GM23338 (cell line): ENCODE measurements at regions not wholly inside any gene's neighbourhood (a gene's known extent, or its start where the extent isn't known, plus 50 kb on each side); places are given as distances from the start of the nearest gene placed in this dataset.

Source experiments
- ATAC-seq: fragments of 200-7000 bp; cut with Tn5 transposase; 3 replicates; pipeline ENCODE4 v1.9.1; 2020
- DNase-seq: peaks from one replicate; pipeline ENCODE4 v3.0.0-alpha.2; 2015; ENCODE audit warnings: low spot score
- H2AFZ ChIP-seq: fragments of 200-600 bp; sonication (generic); 2 replicates; pipeline ENCODE4 v1.8.0; 2016; ENCODE audit warnings: antibody characterized with exemption, mild to moderate bottlenecking, moderate library complexity
- H3F3A ChIP-seq: fragments of 200-600 bp; sonication (generic); replicated peaks from 2 replicates; pipeline ENCODE4 v1.8.0; 2017; ENCODE audit warnings: antibody characterized with exemption, mixed run types, low read depth
- H3K27ac ChIP-seq: fragments of 200-600 bp; sonication (generic); 2 replicates; pipeline ENCODE4 v1.6.1; 2016; ENCODE audit warnings: low read depth
- H3K27me3 ChIP-seq: fragments of 200-600 bp; sonication (generic); 2 replicates; pipeline ENCODE4 v1.8.0; 2016; ENCODE audit warnings: mild to moderate bottlenecking, mixed run types, moderate library complexity; ENCODE audit not compliant: insufficient read depth
- H3K36me3 ChIP-seq: fragments of 200-600 bp; sonication (generic); 2 replicates; pipeline ENCODE4 v1.8.0; 2016; ENCODE audit warnings: mild to moderate bottlenecking; ENCODE audit not compliant: insufficient read depth
- H3K4me1 ChIP-seq: fragments of 200-600 bp; sonication (generic); 2 replicates; pipeline ENCODE4 v1.8.0; 2016; ENCODE audit warnings: mild to moderate bottlenecking, moderate library complexity; ENCODE audit not compliant: insufficient read depth
- H3K4me2 ChIP-seq: fragments of 200-600 bp; sonication (generic); 2 replicates; pipeline ENCODE4 v1.7.1; 2017; ENCODE audit warnings: mixed run types
- H3K4me3 ChIP-seq: fragments of 200-600 bp; sonication (generic); 2 replicates; pipeline ENCODE4 v1.6.1; 2016; ENCODE audit warnings: mixed run types
- H3K79me2 ChIP-seq: fragments of 200-600 bp; sonication (generic); replicated peaks from 2 replicates; pipeline ENCODE4 v1.8.0; 2017; ENCODE audit warnings: mild to moderate bottlenecking; ENCODE audit not compliant: insufficient read depth
- H3K9me2 ChIP-seq: fragments of 200-600 bp; sonication (generic); 2 replicates; pipeline ENCODE4 v1.8.0; 2017; ENCODE audit not compliant: insufficient read depth
- H4K20me1 ChIP-seq: fragments of 200-600 bp; sonication (generic); replicated peaks from 2 replicates; pipeline ENCODE4 v1.8.0; 2017; ENCODE audit warnings: mild to moderate bottlenecking; ENCODE audit not compliant: insufficient read depth
- H3K27ac Mint-ChIP-seq: 2 replicates; pipeline ENCODE4 v1.8.0; 2020; ENCODE audit warnings: inconsistent platforms, mild to moderate bottlenecking, moderate library complexity, mixed read lengths
- H3K27me3 Mint-ChIP-seq: 3 replicates; pipeline ENCODE4 v1.8.0; 2022; ENCODE audit warnings: low read depth, mild to moderate bottlenecking, moderate library complexity, mixed read lengths, inconsistent platforms; ENCODE audit not compliant: insufficient read depth, poor library complexity
- H3K36me3 Mint-ChIP-seq: 3 replicates; pipeline ENCODE4 v1.8.0; 2021; ENCODE audit warnings: low read depth, mild to moderate bottlenecking, inconsistent platforms, moderate library complexity, mixed read lengths
- H3K4me1 Mint-ChIP-seq: 3 replicates; pipeline ENCODE4 v1.8.0; 2020; ENCODE audit warnings: mild to moderate bottlenecking, inconsistent platforms, mixed read lengths
- H3K4me3 Mint-ChIP-seq: 3 replicates; pipeline ENCODE4 v1.8.0; 2021; ENCODE audit warnings: moderate library complexity, mild to moderate bottlenecking, inconsistent platforms, mixed read lengths
- H3K9me3 Mint-ChIP-seq: 3 replicates; pipeline ENCODE4 v1.8.0; 2020; ENCODE audit warnings: moderate library complexity, mild to moderate bottlenecking, inconsistent platforms, mixed read lengths
- CREB1 ChIP-seq: fragments of 250-450 bp; sonication (Bioruptor Pico); IDR thresholded peaks from 2 replicates; pipeline ENCODE4 v1.5.0; 2020; ENCODE audit warnings: low read depth, mild to moderate bottlenecking, moderate library complexity
- CTCF ChIP-seq, 2 experiments: fragments of 200-600 bp in 1 of 2; sonication (generic) in 1 of 2; conservative IDR thresholded peaks; 2 replicates each; pipeline versions ENCODE4 v1.5.1 to v1.6.1; 2016 to 2017; ENCODE audit warnings: antibody characterized with exemption in 2 of 2, low read depth in 2 of 2, mild to moderate bottlenecking in 2 of 2, moderate library complexity in 1 of 2
- ETS1 ChIP-seq: IDR thresholded peaks from 2 replicates; pipeline ENCODE4 v1.6.1; 2016; ENCODE audit warnings: antibody characterized with exemption
- EZH2 ChIP-seq: fragments of 200-600 bp; sonication (generic); IDR thresholded peaks from one replicate; pipeline ENCODE4 v1.8.0; 2017; ENCODE audit warnings: antibody characterized with exemption, mild to moderate bottlenecking, low read depth; ENCODE audit not compliant: unreplicated experiment
- EZH2phosphoT487 ChIP-seq: fragments of 200-600 bp; sonication (generic); IDR thresholded peaks from one replicate; pipeline ENCODE4 v1.8.1; 2018; ENCODE audit warnings: antibody characterized with exemption; ENCODE audit not compliant: unreplicated experiment
- POLR2AphosphoS5 ChIP-seq: IDR thresholded peaks from 2 replicates; pipeline ENCODE4 v1.6.1; 2016; ENCODE audit warnings: antibody characterized with exemption, low read depth
- REST ChIP-seq: IDR thresholded peaks from one replicate; pipeline ENCODE4 v1.6.1; 2018; ENCODE audit warnings: antibody characterized with exemption; ENCODE audit not compliant: unreplicated experiment
- STAT1 ChIP-seq: IDR thresholded peaks from one replicate; pipeline ENCODE4 v1.6.1; 2016; ENCODE audit warnings: antibody characterized with exemption; ENCODE audit not compliant: unreplicated experiment
- ZNF114 ChIP-seq: fragments of 250-450 bp; sonication (Bioruptor Pico); IDR thresholded peaks from 2 replicates; pipeline ENCODE4 v1.5.0; 2020; ENCODE audit warnings: mild to moderate bottlenecking, moderate library complexity

- no peak for TF ChIP-seq REST
- no peak for TF ChIP-seq ETS1
- TF ChIP-seq CTCF (conservative IDR thresholded peaks at IDR 0.05; ENCODE audit: low read depth in 2 of 2): no peak
Observed at GRCh38 chrX:16005917-16006316, 117.4 kb upstream of the GRPR start (continued).

- H2AFZ ChIP-seq: 0 out of 2 replicates have a peak overlapping the region, but pooled peaks have one; percentile 28
- H3K27me3 ChIP-seq: no peaks in the 10 kb centered on the region
- H3K36me3 ChIP-seq: no peaks in the 10 kb centered on the region
- no peak overlapping the region for H3K4me3 ChIP-seq
- 0 out of 2 replicates have a peak, but pooled peaks cover 5% of the 10 kb centered on the region for H3K4me1 ChIP-seq
- H3K9me3 Mint-ChIP-seq: peaks cover 13% of the 10 kb centered on the region; the same call in 2 of the 3 replicates
- no peak for ATAC-seq
- no peak overlapping the region for H3K27ac ChIP-seq
- no peaks in the 10 kb centered on the region for H3F3A ChIP-seq
- peaks cover 4% of the 10 kb centered on the region; the same call in 1 of the 3 replicates for H3K4me1 Mint-ChIP-seq
- H3K79me2 ChIP-seq: no peaks in the 10 kb centered on the region
- no peaks in the 10 kb centered on the region for H4K20me1 ChIP-seq
- TF ChIP-seq REST (no peak), CTCF (conservative IDR thresholded peaks at IDR 0.05; ENCODE audit: low read depth in 2 of 2) (no peak), ZNF114 (CRISPR knock-in tag) (no peak), EZH2phosphoT487 (no peak), POLR2AphosphoS5 (no peak), STAT1 (no peak), EZH2 (no peak), CREB1 (CRISPR knock-in tag) (no peak), ETS1 (no peak)
- H3K4me3 Mint-ChIP-seq: no peak overlapping the region
- peaks cover 15% of the 10 kb centered on the region for H3K36me3 Mint-ChIP-seq
- no peaks in the 10 kb centered on the region for H3K9me2 ChIP-seq
- no peak overlapping the region for H3K4me2 ChIP-seq
- no peaks in the 10 kb centered on the region for H3K27me3 Mint-ChIP-seq
- peak; percentile 6 for DNase-seq
- H3K27ac Mint-ChIP-seq: no peak overlapping the region
Observed at GRCh38 chrX:16002185-16002584, 121.2 kb upstream of the GRPR start.
